Ovary (tissue), 7 donors: ENCODE measurements at regions not wholly inside any gene's neighbourhood (a gene's known extent, or its start where the extent isn't known, plus 50 kb on each side); places are given as distances from the start of the nearest gene placed in this dataset.

Source experiments
- DNase-seq, 5 donors: peaks; one replicate each; pipeline ENCODE4 v3.0.0-alpha.2; 2019 to 2020
- H3K27ac ChIP-seq, 2 donors: fragments of 200-600 bp; one replicate each; pipeline versions ENCODE4 v1.5.1 to v1.8.0; 2019 to 2022
- H3K27me3 ChIP-seq: fragments of 200-600 bp; one replicate; pipeline ENCODE4 v1.8.0; 2022
- H3K36me3 ChIP-seq: fragments of 200-600 bp; sonication (generic); one replicate; pipeline ENCODE4 v1.5.1; 2019
- H3K4me1 ChIP-seq: one replicate; pipeline ENCODE4 v1.8.1; 2013; ENCODE audit warnings: mild to moderate bottlenecking, moderate library complexity; ENCODE audit not compliant: insufficient read depth
- H3K4me3 ChIP-seq: fragments of 200-600 bp; sonication (generic); one replicate; pipeline ENCODE4 v1.5.1; 2017
- H3K9me3 ChIP-seq, 2 donors: fragments of 200-600 bp in 1 of 2; sonication (generic) in 1 of 2; one replicate each; pipeline versions ENCODE4 v1.5.1 to v1.8.1; 2013 to 2019; ENCODE audit warnings: mild to moderate bottlenecking in 1 of 2, moderate library complexity in 1 of 2
- EP300 ChIP-seq: sonication (generic); formaldehyde crosslinking; IDR thresholded peaks from one replicate; pipeline ENCODE4 v1.6.1; 2017; ENCODE audit warnings: antibody characterized with exemption
- POLR2A ChIP-seq: fragments of 450-650 bp; IDR thresholded peaks from one replicate; pipeline ENCODE4 v1.6.1; 2017; ENCODE audit warnings: antibody characterized with exemption, mild to moderate bottlenecking, moderate library complexity
- WGBS, 3 donors: extraction: QIAGEN DNeasy Blood & Tissue Kit in 1 of 3; methylation state at CpG; one replicate each; pipeline versions ENCODE4 v1.1.5 to v1.1.7; 2013 to 2017; 5-methylcytosine and 5-hydroxymethylcytosine counted together
- intact Hi-C, 4 donors: fragments of 100-400 bp; cut with DNase I; formaldehyde crosslinking; loops; one replicate each; pipeline versions ENCODE4 v1.11.0 to v1.15.1; 2022 to 2023
- TF ChIP-seq, protein P1 (sequence below), 3 donors: fragments of 450-650 bp in 2 of 3; fragments of 200-600 bp in 1 of 3; IDR thresholded peaks; one replicate each; pipeline versions ENCODE4 v1.5.1 to v1.8.0; 2016 to 2022; ENCODE audit warnings: antibody characterized with exemption in 3 of 3, mild to moderate bottlenecking in 1 of 3
- donor health status: DM: no; HTN: no; CAD: no; lungs with moderate emphysema.
- donor health status: DM: no; HTN: no; CAD: no.
- donor health status: Bipolar disorder and iron deficiency.
- donor health status: DM: no; HTN: no; CAD: no.
- donor health status: DM: yes; HTN: yes; CAD: no.

DNA sequence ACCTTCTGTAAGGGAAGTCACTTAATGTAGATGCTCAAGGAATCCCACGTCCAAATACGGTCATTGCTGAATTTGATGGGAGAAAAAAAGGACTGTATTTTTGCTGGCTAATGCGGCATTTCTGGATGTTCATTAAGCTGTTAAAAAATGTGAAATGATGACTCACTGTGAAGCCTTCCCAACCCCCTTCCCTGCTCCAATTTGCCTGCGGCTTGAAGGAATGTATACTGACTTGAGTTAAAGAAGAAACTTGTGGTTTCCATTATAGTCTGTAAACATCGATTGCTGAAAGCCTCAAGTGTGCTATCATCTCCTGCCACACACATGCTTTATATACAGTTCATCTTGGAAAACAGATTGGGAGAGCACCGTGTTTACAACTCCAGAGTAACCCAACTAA is 249.1 kb upstream of the JAG1 start:
- 24 to 29% (median 25%) methylated on average over 6 of the region's 6 CpGs for WGBS, 3 donors
- intact Hi-C loops = no loop called here
- no peaks in the 10 kb centered on the region for H3K36me3 ChIP-seq
- no peaks in the 10 kb centered on the region for H3K9me3 ChIP-seq
- H3K27ac ChIP-seq = no peak overlapping the region
- no peaks in the 10 kb centered on the region for H3K27me3 ChIP-seq
- H3K4me1 ChIP-seq = peaks cover 7% of the 10 kb centered on the region
- DNase-seq = no peak
- no peak overlapping the region for H3K4me3 ChIP-seq
- TF ChIP-seq, protein P1, sequence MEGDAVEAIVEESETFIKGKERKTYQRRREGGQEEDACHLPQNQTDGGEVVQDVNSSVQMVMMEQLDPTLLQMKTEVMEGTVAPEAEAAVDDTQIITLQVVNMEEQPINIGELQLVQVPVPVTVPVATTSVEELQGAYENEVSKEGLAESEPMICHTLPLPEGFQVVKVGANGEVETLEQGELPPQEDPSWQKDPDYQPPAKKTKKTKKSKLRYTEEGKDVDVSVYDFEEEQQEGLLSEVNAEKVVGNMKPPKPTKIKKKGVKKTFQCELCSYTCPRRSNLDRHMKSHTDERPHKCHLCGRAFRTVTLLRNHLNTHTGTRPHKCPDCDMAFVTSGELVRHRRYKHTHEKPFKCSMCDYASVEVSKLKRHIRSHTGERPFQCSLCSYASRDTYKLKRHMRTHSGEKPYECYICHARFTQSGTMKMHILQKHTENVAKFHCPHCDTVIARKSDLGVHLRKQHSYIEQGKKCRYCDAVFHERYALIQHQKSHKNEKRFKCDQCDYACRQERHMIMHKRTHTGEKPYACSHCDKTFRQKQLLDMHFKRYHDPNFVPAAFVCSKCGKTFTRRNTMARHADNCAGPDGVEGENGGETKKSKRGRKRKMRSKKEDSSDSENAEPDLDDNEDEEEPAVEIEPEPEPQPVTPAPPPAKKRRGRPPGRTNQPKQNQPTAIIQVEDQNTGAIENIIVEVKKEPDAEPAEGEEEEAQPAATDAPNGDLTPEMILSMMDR (IDR thresholded peaks at IDR 0.05) = no peak
- no peak for TF ChIP-seq EP300
- TF ChIP-seq POLR2A = no peak

DNA sequence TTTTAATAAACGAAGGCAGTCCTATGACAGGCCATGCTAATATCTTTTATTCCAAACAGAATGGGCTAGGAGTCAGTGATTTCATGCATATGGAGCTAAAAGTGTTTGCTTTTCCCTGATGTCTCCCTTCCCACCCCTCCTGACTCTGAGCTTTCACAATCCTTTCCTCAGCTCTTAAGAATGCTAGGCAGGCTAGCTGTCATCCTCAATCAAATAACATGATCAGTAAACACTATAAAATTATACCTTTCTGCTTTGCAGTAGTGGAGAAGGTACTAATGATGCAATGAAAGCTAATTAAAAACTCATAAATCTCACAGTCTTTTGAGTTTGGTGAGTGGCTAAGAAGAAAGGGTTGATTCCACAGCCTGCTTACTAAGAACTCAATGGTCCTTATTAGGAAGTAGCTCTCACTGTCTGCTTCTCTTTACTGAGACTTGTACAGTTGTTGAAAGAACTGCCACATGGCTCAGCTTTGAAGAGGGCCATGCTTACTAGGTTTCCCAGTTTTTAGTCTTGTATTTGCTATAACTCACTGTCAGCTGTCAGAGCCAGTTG is 250.9 kb upstream of the JAG1 start:
- Histone ChIP-seq H3K4me3 (no peak overlapping the region), H3K9me3 (no peaks in the 10 kb centered on the region), H3K4me1 (peaks cover 9% of the 10 kb centered on the region), H3K27ac (no peak overlapping the region), H3K36me3 (no peaks in the 10 kb centered on the region), H3K27me3 (no peaks in the 10 kb centered on the region)
- 64 to 91% (median 83%) methylated on average over 1 of the region's 1 CpG for WGBS, 3 donors
- TF ChIP-seq POLR2A (no peak), EP300 (no peak)
- TF ChIP-seq, protein P1 (IDR thresholded peaks at IDR 0.05) = no peak
- intact Hi-C loops = no loop called here
- DNase-seq = no peak

DNA sequence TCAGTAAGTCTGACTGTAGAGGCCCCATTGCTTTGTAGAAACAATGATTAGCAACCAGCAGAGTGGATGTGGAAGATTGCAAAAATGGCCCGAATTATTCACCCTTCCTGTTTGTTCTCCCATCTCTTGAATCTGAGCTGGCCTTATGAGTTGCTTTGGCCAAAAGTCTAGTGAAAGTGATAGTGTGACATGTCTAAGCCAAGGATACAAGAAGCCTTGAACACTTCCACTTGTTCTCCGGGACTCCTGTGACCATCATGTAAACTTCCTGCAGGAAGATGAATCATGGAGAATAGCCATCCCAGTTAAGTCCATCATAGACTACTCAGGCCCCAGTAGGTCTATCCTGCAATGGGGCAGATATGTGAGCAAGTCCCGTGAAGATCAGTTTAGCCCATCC is 252.0 kb upstream of the JAG1 start:
- Histone ChIP-seq H3K9me3 (no peaks in the 10 kb centered on the region), H3K4me3 (no peak overlapping the region), H3K4me1 (peaks cover 5% of the 10 kb centered on the region), H3K27me3 (no peaks in the 10 kb centered on the region), H3K27ac (no peak overlapping the region), H3K36me3 (no peaks in the 10 kb centered on the region)
- no peak for TF ChIP-seq EP300
- no peak for TF ChIP-seq POLR2A
- TF ChIP-seq, protein P1 (IDR thresholded peaks at IDR 0.05) = no peak
- WGBS, 3 donors = 61 to 65% (median 63%) methylated on average over 3 of the region's 3 CpGs
- intact Hi-C loops = no loop called here
- DNase-seq = no peak

- WGBS, 3 donors = 91 to 97% (median 94%) methylated on average over 5 of the region's 5 CpGs
- no peak for DNase-seq
- peaks cover 5% of the 10 kb centered on the region for H3K4me1 ChIP-seq
- no peaks in the 10 kb centered on the region for H3K9me3 ChIP-seq
- TF ChIP-seq, protein P1 (IDR thresholded peaks at IDR 0.05) = no peak
- no peak for TF ChIP-seq POLR2A
- no peak for TF ChIP-seq EP300
- no peaks in the 10 kb centered on the region for H3K27me3 ChIP-seq
- no peak overlapping the region for H3K4me3 ChIP-seq
- no peak overlapping the region for H3K27ac ChIP-seq
- no peaks in the 10 kb centered on the region for H3K36me3 ChIP-seq
- intact Hi-C loops = no loop called here
Observed at GRCh38 chr20:10927011-10927583, 253.3 kb upstream of the JAG1 start.
